Upper lobe of left lung (tissue), 4 donors: ENCODE measurements at regions not wholly inside any gene's neighbourhood (a gene's known extent, or its start where the extent isn't known, plus 50 kb on each side); places are given as distances from the start of the nearest gene placed in this dataset.

Experiments
- CTCF ChIP-seq, 6 experiments: fragments of 450-650 bp in 4 of 6; fragments of 200-600 bp in 2 of 6; sonication (generic) in 2 of 6; IDR thresholded peaks; one replicate each; pipeline ENCODE4 v1.5.1; 2016 to 2019; ENCODE audit warnings: antibody characterized with exemption in 6 of 6
- EP300 ChIP-seq, 4 donors: sonication (generic); formaldehyde crosslinking; IDR thresholded peaks; one replicate each; pipeline ENCODE4 v1.5.1; 2017; ENCODE audit warnings: antibody characterized with exemption in 4 of 4, control low read depth in 2 of 4
- POLR2A ChIP-seq, 4 donors: fragments of 450-650 bp; IDR thresholded peaks; one replicate each; pipeline ENCODE4 v1.5.1; 2016 to 2017; ENCODE audit warnings: antibody characterized with exemption in 4 of 4, mild to moderate bottlenecking in 2 of 4
- POLR2AphosphoS5 ChIP-seq, 2 donors: sonication (generic); formaldehyde crosslinking; IDR thresholded peaks; one replicate each; pipeline ENCODE4 v1.5.1; 2017; ENCODE audit warnings: antibody characterized with exemption in 2 of 2

GRCh38 chr1:63203641-63204040 lies 118.7 kb upstream of the FOXD3 start:
- TF ChIP-seq POLR2A (IDR thresholded peaks at IDR 0.05) (no peak), POLR2AphosphoS5 (IDR thresholded peaks at IDR 0.05) (no peak), CTCF (IDR thresholded peaks at IDR 0.05) (no peak), EP300 (IDR thresholded peaks at IDR 0.05) (no peak)
